C4-2B (cell line): ENCODE measurements at regions not wholly inside any gene's neighbourhood (a gene's known extent, or its start where the extent isn't known, plus 50 kb on each side); places are given as distances from the start of the nearest gene placed in this dataset.

Experiments
- CTCF ChIP-seq: fragments of 450-650 bp; conservative IDR thresholded peaks from 2 replicates; pipeline ENCODE4 v1.5.1; 2017; ENCODE audit warnings: mild to moderate bottlenecking
- ZFX ChIP-seq: fragments of 450-650 bp; IDR thresholded peaks from 2 replicates; pipeline ENCODE4 v1.6.1; 2017

GRCh38 chr15:47507221-47507985 lies 209.9 kb upstream of the SEMA6D start:
- TF ChIP-seq CTCF (no peak), ZFX (no peak)
